Adipocyte (in vitro differentiated cells): ENCODE measurements at regions not wholly inside any gene's neighbourhood (a gene's known extent, or its start where the extent isn't known, plus 50 kb on each side); places are given as distances from the start of the nearest gene placed in this dataset.

ENCODE experiments used
- DNase-seq: peaks from one replicate; pipeline ENCODE4 v3.0.0-alpha.2; 2015; ENCODE audit warnings: low read depth
- H3K27me3 ChIP-seq: replicated peaks from 2 replicates; pipeline ENCODE4 v1.7.0; 2013; ENCODE audit warnings: mild to moderate bottlenecking, low read length, moderate library complexity; ENCODE audit not compliant: control insufficient read depth, insufficient read depth
- H3K36me3 ChIP-seq: 2 replicates; pipeline ENCODE4 v1.7.0; 2013; ENCODE audit warnings: low read length, mild to moderate bottlenecking, moderate library complexity; ENCODE audit not compliant: control insufficient read depth, insufficient read depth, severe bottlenecking
- H3K4me1 ChIP-seq: 2 replicates; pipeline ENCODE4 v1.7.0; 2013; ENCODE audit warnings: mild to moderate bottlenecking, low read length, moderate library complexity; ENCODE audit not compliant: control insufficient read depth, insufficient read depth
- H3K4me3 ChIP-seq: 2 replicates; pipeline ENCODE4 v1.7.0; 2013; ENCODE audit warnings: mild to moderate bottlenecking, low read length, moderate library complexity
- H3K9ac ChIP-seq: 2 replicates; pipeline ENCODE4 v1.7.0; 2013; ENCODE audit warnings: mild to moderate bottlenecking, low read length, moderate library complexity
- H3K9me3 ChIP-seq: 2 replicates; pipeline ENCODE4 v1.7.0; 2013; ENCODE audit warnings: mild to moderate bottlenecking, low read length, moderate library complexity; ENCODE audit not compliant: control insufficient read depth

- DNase-seq = no peak
- H3K27me3 ChIP-seq = peaks cover 61% of the 10 kb centered on the region
Observed at GRCh38 chr16:66298006-66298405, 68.5 kb upstream of the CDH5 start.

GRCh38 chr16:66296591-66296990 lies 69.9 kb upstream of the CDH5 start:
- no peak overlapping the region for H3K4me3 ChIP-seq
- H3K9me3 ChIP-seq = peaks cover 6% of the 10 kb centered on the region
- H3K9ac ChIP-seq = no peak overlapping the region
- H3K27me3 ChIP-seq = peaks cover 60% of the 10 kb centered on the region
- H3K36me3 ChIP-seq = no peaks in the 10 kb centered on the region
- no peak for DNase-seq
- H3K4me1 ChIP-seq = no peaks in the 10 kb centered on the region

More at GRCh38 chr16:66298006-66298405, 68.5 kb upstream of the CDH5 start:
- Histone ChIP-seq H3K4me1 (no peaks in the 10 kb centered on the region), H3K9me3 (peaks cover 11% of the 10 kb centered on the region), H3K4me3 (no peak overlapping the region), H3K36me3 (no peaks in the 10 kb centered on the region), H3K9ac (no peak overlapping the region)

GRCh38 chr16:66295761-66296546 lies 70.5 kb upstream of the CDH5 start:
- Histone ChIP-seq H3K27me3 (peaks cover 60% of the 10 kb centered on the region), H3K36me3 (no peaks in the 10 kb centered on the region), H3K9me3 (peaks cover 4% of the 10 kb centered on the region), H3K9ac (no peak overlapping the region), H3K4me3 (no peak overlapping the region), H3K4me1 (no peaks in the 10 kb centered on the region)
- DNase-seq = no peak

- Histone ChIP-seq H3K27me3 (peaks cover 60% of the 10 kb centered on the region), H3K36me3 (no peaks in the 10 kb centered on the region), H3K4me1 (no peaks in the 10 kb centered on the region), H3K4me3 (no peak overlapping the region), H3K9ac (no peak overlapping the region), H3K9me3 (no peaks in the 10 kb centered on the region)
- no peak for DNase-seq
Observed at GRCh38 chr16:66295213-66295612, 71.3 kb upstream of the CDH5 start.

GRCh38 chr16:66294507-66294906 lies 72.0 kb upstream of the CDH5 start:
- Histone ChIP-seq H3K4me1 (peaks cover 2% of the 10 kb centered on the region), H3K27me3 (peaks cover 54% of the 10 kb centered on the region), H3K9me3 (no peaks in the 10 kb centered on the region), H3K9ac (no peak overlapping the region), H3K36me3 (no peaks in the 10 kb centered on the region), H3K4me3 (no peak overlapping the region)
- DNase-seq = no peak

GRCh38 chr16:66293932-66294331 lies 72.6 kb upstream of the CDH5 start:
- H3K4me3 ChIP-seq = no peak overlapping the region
- peaks cover 48% of the 10 kb centered on the region for H3K27me3 ChIP-seq
- H3K4me1 ChIP-seq = peaks cover 3% of the 10 kb centered on the region
- no peak for DNase-seq
- no peaks in the 10 kb centered on the region for H3K9me3 ChIP-seq
- H3K9ac ChIP-seq = no peak overlapping the region
- no peaks in the 10 kb centered on the region for H3K36me3 ChIP-seq

GRCh38 chr16:66293207-66293735 lies 73.2 kb upstream of the CDH5 start:
- H3K4me3 ChIP-seq = no peak overlapping the region
- H3K9me3 ChIP-seq = no peaks in the 10 kb centered on the region
- no peak overlapping the region for H3K9ac ChIP-seq
- H3K36me3 ChIP-seq = no peaks in the 10 kb centered on the region
- DNase-seq = no peak
- H3K27me3 ChIP-seq = peaks cover 48% of the 10 kb centered on the region
- peaks cover 3% of the 10 kb centered on the region for H3K4me1 ChIP-seq

GRCh38 chr16:66292241-66292935 lies 74.1 kb upstream of the CDH5 start:
- H3K27me3 ChIP-seq = peaks cover 48% of the 10 kb centered on the region
- DNase-seq = no peak
- peaks cover 3% of the 10 kb centered on the region for H3K4me1 ChIP-seq
- H3K9me3 ChIP-seq = no peaks in the 10 kb centered on the region
- H3K36me3 ChIP-seq = no peaks in the 10 kb centered on the region
- H3K4me3 ChIP-seq = no peak overlapping the region
- H3K9ac ChIP-seq = no peak overlapping the region

- Histone ChIP-seq H3K36me3 (no peaks in the 10 kb centered on the region), H3K9ac (no peak overlapping the region), H3K4me1 (peaks cover 3% of the 10 kb centered on the region), H3K9me3 (no peaks in the 10 kb centered on the region), H3K4me3 (no peak overlapping the region), H3K27me3 (peaks cover 45% of the 10 kb centered on the region)
- DNase-seq = no peak
Observed at GRCh38 chr16:66291833-66292232, 74.7 kb upstream of the CDH5 start.

- Histone ChIP-seq H3K4me3 (no peak overlapping the region), H3K27me3 (peaks cover 31% of the 10 kb centered on the region)
- DNase-seq = no peak
Observed at GRCh38 chr16:66290431-66290830, 76.1 kb upstream of the CDH5 start.

GRCh38 chr16:66289986-66290385 lies 76.5 kb upstream of the CDH5 start:
- Histone ChIP-seq H3K9ac (no peak overlapping the region), H3K4me3 (no peak overlapping the region)
- DNase-seq = no peak

More at GRCh38 chr16:66290431-66290830, 76.1 kb upstream of the CDH5 start:
- Histone ChIP-seq H3K4me1 (peaks cover 3% of the 10 kb centered on the region), H3K9ac (no peak overlapping the region), H3K9me3 (no peaks in the 10 kb centered on the region), H3K36me3 (no peaks in the 10 kb centered on the region)

More at GRCh38 chr16:66289986-66290385, 76.5 kb upstream of the CDH5 start:
- peaks cover 3% of the 10 kb centered on the region for H3K4me1 ChIP-seq
- H3K36me3 ChIP-seq = no peaks in the 10 kb centered on the region
- peaks cover 26% of the 10 kb centered on the region for H3K27me3 ChIP-seq
- H3K9me3 ChIP-seq = no peaks in the 10 kb centered on the region
